ENCODE measurements at regions not wholly inside any gene's neighbourhood (a gene's known extent, or its start where the extent isn't known, plus 50 kb on each side); places are given as distances from the start of the nearest gene placed in this dataset.

- Histone ChIP-seq H3K27ac (ENCODE audit: low read length) (peak overlapping the region; percentile 86), H3K27me3 (ENCODE audit: control insufficient read depth in 1 of 2, insufficient read depth in 2 of 2, low read length in 2 of 2) (no peaks in the 10 kb centered on the region), H3K9ac (ENCODE audit: low read length in 2 of 2) (peak overlapping the region; percentile 55 to 62), H3K9me3 (ENCODE audit: control insufficient read depth in 2 of 2, low read length in 2 of 2) (no peaks in the 10 kb centered on the region), H3K36me3 (ENCODE audit: control insufficient read depth in 2 of 2, insufficient read depth in 2 of 2, low read length in 2 of 2) (peaks cover 9 to 15% of the 10 kb centered on the region in 2 donors), H3K4me3 (ENCODE audit: low read length in 2 of 2) (peak overlapping the region; percentile 64 to 65), H3K4me1 (ENCODE audit: control insufficient read depth, insufficient read depth, low read length) (peaks cover 99% of the 10 kb centered on the region)
Measured at GRCh38 chr22:46088541-46089311, 61.6 kb upstream of the PPARA start.

GRCh38 chr22:46089426-46090035, 60.8 kb upstream of the PPARA start:
- H3K27ac ChIP-seq (ENCODE audit: low read length): peak overlapping the region; percentile 86
- no peaks in the 10 kb centered on the region for H3K9me3 ChIP-seq (ENCODE audit: control insufficient read depth in 2 of 2, low read length in 2 of 2)
- peaks cover 7 to 11% of the 10 kb centered on the region in 2 donors for H3K36me3 ChIP-seq (ENCODE audit: control insufficient read depth in 2 of 2, insufficient read depth in 2 of 2, low read length in 2 of 2)
- peaks cover 99% of the 10 kb centered on the region for H3K4me1 ChIP-seq (ENCODE audit: control insufficient read depth, insufficient read depth, low read length)
- no peaks in the 10 kb centered on the region for H3K27me3 ChIP-seq (ENCODE audit: control insufficient read depth in 1 of 2, insufficient read depth in 2 of 2, low read length in 2 of 2)
- peak overlapping the region; percentile 29 to 62 for H3K9ac ChIP-seq (ENCODE audit: low read length in 2 of 2)
- H3K4me3 ChIP-seq (ENCODE audit: low read length in 2 of 2): peak overlapping the region; percentile 16 to 65

- Histone ChIP-seq H3K9ac (ENCODE audit: low read length in 2 of 2) (peak overlapping the region; percentile 29 to 62), H3K9me3 (ENCODE audit: control insufficient read depth in 2 of 2, low read length in 2 of 2) (no peaks in the 10 kb centered on the region), H3K27me3 (ENCODE audit: control insufficient read depth in 1 of 2, insufficient read depth in 2 of 2, low read length in 2 of 2) (no peaks in the 10 kb centered on the region), H3K36me3 (ENCODE audit: control insufficient read depth in 2 of 2, insufficient read depth in 2 of 2, low read length in 2 of 2) (peaks cover 7 to 11% of the 10 kb centered on the region in 2 donors), H3K4me1 (ENCODE audit: control insufficient read depth, insufficient read depth, low read length) (peaks cover 99% of the 10 kb centered on the region), H3K27ac (ENCODE audit: low read length) (peak overlapping the region; percentile 86), H3K4me3 (ENCODE audit: low read length in 2 of 2) (peak overlapping the region in 1 of 2 donors; percentile 40)
Measured at GRCh38 chr22:46090036-46090591, 60.2 kb upstream of the PPARA start.

GRCh38 chr22:46090631-46091201, 59.6 kb upstream of the PPARA start:
- Histone ChIP-seq H3K9ac (ENCODE audit: low read length in 2 of 2) (peak overlapping the region in 1 of 2 donors; percentile 62), H3K27me3 (ENCODE audit: control insufficient read depth in 1 of 2, insufficient read depth in 2 of 2, low read length in 2 of 2) (no peaks in the 10 kb centered on the region), H3K9me3 (ENCODE audit: control insufficient read depth in 2 of 2, low read length in 2 of 2) (no peaks in the 10 kb centered on the region), H3K27ac (ENCODE audit: low read length) (peak overlapping the region; percentile 86), H3K36me3 (ENCODE audit: control insufficient read depth in 2 of 2, insufficient read depth in 2 of 2, low read length in 2 of 2) (peaks cover 7 to 11% of the 10 kb centered on the region in 2 donors), H3K4me1 (ENCODE audit: control insufficient read depth, insufficient read depth, low read length) (peaks cover 95% of the 10 kb centered on the region), H3K4me3 (ENCODE audit: low read length in 2 of 2) (peak overlapping the region in 1 of 2 donors; percentile 40)

GRCh38 chr22:46091277-46091977, 58.9 kb upstream of the PPARA start:
- H3K27ac ChIP-seq (ENCODE audit: low read length): peak overlapping the region; percentile 86
- H3K4me3 ChIP-seq (ENCODE audit: low read length in 2 of 2): no peak overlapping the region
- H3K27me3 ChIP-seq (ENCODE audit: control insufficient read depth in 1 of 2, insufficient read depth in 2 of 2, low read length in 2 of 2): no peaks in the 10 kb centered on the region
- H3K9me3 ChIP-seq (ENCODE audit: control insufficient read depth in 2 of 2, low read length in 2 of 2): no peaks in the 10 kb centered on the region
- peaks cover 92% of the 10 kb centered on the region for H3K4me1 ChIP-seq (ENCODE audit: control insufficient read depth, insufficient read depth, low read length)
- H3K9ac ChIP-seq (ENCODE audit: low read length in 2 of 2): no peak overlapping the region
- peaks cover 7 to 10% of the 10 kb centered on the region in 2 donors for H3K36me3 ChIP-seq (ENCODE audit: control insufficient read depth in 2 of 2, insufficient read depth in 2 of 2, low read length in 2 of 2)

- no peak overlapping the region for H3K4me3 ChIP-seq (ENCODE audit: low read length in 2 of 2)
- peaks cover 6 to 7% of the 10 kb centered on the region in 2 donors for H3K36me3 ChIP-seq (ENCODE audit: control insufficient read depth in 2 of 2, insufficient read depth in 2 of 2, low read length in 2 of 2)
- no peaks in the 10 kb centered on the region for H3K9me3 ChIP-seq (ENCODE audit: control insufficient read depth in 2 of 2, low read length in 2 of 2)
- peak overlapping the region in 1 of 2 donors; percentile 42 for H3K9ac ChIP-seq (ENCODE audit: low read length in 2 of 2)
- no peaks in the 10 kb centered on the region for H3K27me3 ChIP-seq (ENCODE audit: control insufficient read depth in 1 of 2, insufficient read depth in 2 of 2, low read length in 2 of 2)
- H3K27ac ChIP-seq (ENCODE audit: low read length): peak overlapping the region; percentile 86
- peaks cover 92% of the 10 kb centered on the region for H3K4me1 ChIP-seq (ENCODE audit: control insufficient read depth, insufficient read depth, low read length)
Measured at GRCh38 chr22:46092011-46092410, 58.3 kb upstream of the PPARA start.

- Histone ChIP-seq H3K36me3 (ENCODE audit: control insufficient read depth in 2 of 2, insufficient read depth in 2 of 2, low read length in 2 of 2) (peaks cover 5 to 8% of the 10 kb centered on the region in 2 donors), H3K9ac (ENCODE audit: low read length in 2 of 2) (peak overlapping the region in 1 of 2 donors; percentile 42), H3K27ac (ENCODE audit: low read length) (peak overlapping the region; percentile 60), H3K9me3 (ENCODE audit: control insufficient read depth in 2 of 2, low read length in 2 of 2) (no peaks in the 10 kb centered on the region), H3K4me1 (ENCODE audit: control insufficient read depth, insufficient read depth, low read length) (peaks cover 92% of the 10 kb centered on the region), H3K4me3 (ENCODE audit: low read length in 2 of 2) (no peak overlapping the region), H3K27me3 (ENCODE audit: control insufficient read depth in 1 of 2, insufficient read depth in 2 of 2, low read length in 2 of 2) (no peaks in the 10 kb centered on the region)
Measured at GRCh38 chr22:46092670-46093410, 57.5 kb upstream of the PPARA start.

- peak overlapping the region in 1 of 2 donors; percentile 13 for H3K9ac ChIP-seq (ENCODE audit: low read length in 2 of 2)
- peak overlapping the region; percentile 60 for H3K27ac ChIP-seq (ENCODE audit: low read length)
- H3K36me3 ChIP-seq (ENCODE audit: control insufficient read depth in 2 of 2, insufficient read depth in 2 of 2, low read length in 2 of 2): peaks cover 15 to 16% of the 10 kb centered on the region in 2 donors
- H3K4me1 ChIP-seq (ENCODE audit: control insufficient read depth, insufficient read depth, low read length): peaks cover 92% of the 10 kb centered on the region
- H3K9me3 ChIP-seq (ENCODE audit: control insufficient read depth in 2 of 2, low read length in 2 of 2): no peaks in the 10 kb centered on the region
- no peaks in the 10 kb centered on the region for H3K27me3 ChIP-seq (ENCODE audit: control insufficient read depth in 1 of 2, insufficient read depth in 2 of 2, low read length in 2 of 2)
- peak overlapping the region in 1 of 2 donors; percentile 3 for H3K4me3 ChIP-seq (ENCODE audit: low read length in 2 of 2)
Measured at GRCh38 chr22:46093796-46094195, 56.5 kb upstream of the PPARA start.

- H3K9me3 ChIP-seq (ENCODE audit: control insufficient read depth in 2 of 2, low read length in 2 of 2): no peaks in the 10 kb centered on the region
- no peaks in the 10 kb centered on the region for H3K27me3 ChIP-seq (ENCODE audit: control insufficient read depth in 1 of 2, insufficient read depth in 2 of 2, low read length in 2 of 2)
- peaks cover 92% of the 10 kb centered on the region for H3K4me1 ChIP-seq (ENCODE audit: control insufficient read depth, insufficient read depth, low read length)
- H3K9ac ChIP-seq (ENCODE audit: low read length in 2 of 2): peak overlapping the region in 1 of 2 donors; percentile 36
- peaks cover 21% of the 10 kb centered on the region in 2 donors for H3K36me3 ChIP-seq (ENCODE audit: control insufficient read depth in 2 of 2, insufficient read depth in 2 of 2, low read length in 2 of 2)
- peak overlapping the region; percentile 60 for H3K27ac ChIP-seq (ENCODE audit: low read length)
- no peak overlapping the region for H3K4me3 ChIP-seq (ENCODE audit: low read length in 2 of 2)
Measured at GRCh38 chr22:46094676-46095075, 55.6 kb upstream of the PPARA start.

Measured in stomach smooth muscle (tissue), 2 donors.